OCI-LY1 (cell line): ENCODE measurements at regions not wholly inside any gene's neighbourhood (a gene's known extent, or its start where the extent isn't known, plus 50 kb on each side); places are given as distances from the start of the nearest gene placed in this dataset.

ENCODE experiments used
- H2AFZ ChIP-seq: fragments of 200-600 bp; sonication (generic), shearing (Covaris generic); 2 replicates; pipeline ENCODE4 v1.6.0; 2014; ENCODE audit warnings: antibody characterized with exemption, mild to moderate bottlenecking, low read length
- H3F3A ChIP-seq: fragments of 200-600 bp; sonication (generic), shearing (Covaris generic); 2 replicates; pipeline ENCODE4 v1.6.0; 2014; ENCODE audit warnings: mild to moderate bottlenecking, antibody characterized with exemption, low read length, moderate library complexity; ENCODE audit not compliant: insufficient read depth
- H3K27ac ChIP-seq: fragments of 200-600 bp; sonication (generic); 2 replicates; pipeline ENCODE4 v1.5.1; 2014; ENCODE audit warnings: low read length, mixed run types, mild to moderate bottlenecking, low read depth; ENCODE audit not compliant: poor library complexity, severe bottlenecking
- H3K27me3 ChIP-seq: fragments of 200-600 bp; sonication (generic); 2 replicates; pipeline ENCODE4 v1.6.0; 2014; ENCODE audit warnings: antibody characterized with exemption, mild to moderate bottlenecking, low read length, moderate library complexity; ENCODE audit not compliant: insufficient read depth
- H3K36me3 ChIP-seq: fragments of 200-600 bp; sonication (generic); 2 replicates; pipeline ENCODE4 v1.6.1; 2014; ENCODE audit warnings: mild to moderate bottlenecking, antibody characterized with exemption, low read length, moderate library complexity, mixed read lengths; ENCODE audit not compliant: insufficient read depth
- H3K4me1 ChIP-seq: fragments of 200-600 bp; sonication (generic); 2 replicates; pipeline ENCODE4 v1.5.1; 2014; ENCODE audit warnings: mild to moderate bottlenecking, low read length, moderate library complexity; ENCODE audit not compliant: insufficient read depth, severe bottlenecking
- H3K4me2 ChIP-seq: fragments of 200-600 bp; sonication (generic), shearing (Covaris generic); 2 replicates; pipeline ENCODE4 v1.6.1; 2014; ENCODE audit warnings: low read length
- H3K4me3 ChIP-seq: fragments of 200-600 bp; sonication (generic); 2 replicates; pipeline ENCODE4 v1.5.1; 2014; ENCODE audit warnings: low read length, low read depth, mild to moderate bottlenecking, mixed read lengths; ENCODE audit not compliant: poor library complexity, severe bottlenecking
- H3K79me2 ChIP-seq: fragments of 200-600 bp; shearing (Covaris generic); 2 replicates; pipeline ENCODE4 v1.6.1; 2016; ENCODE audit warnings: mixed run types, low read length, mixed read lengths; ENCODE audit not compliant: insufficient read depth
- H3K9ac ChIP-seq: fragments of 200-600 bp; sonication (generic), shearing (Covaris generic); 2 replicates; pipeline ENCODE4 v1.6.1; 2014; ENCODE audit warnings: mild to moderate bottlenecking, low read length, mixed read lengths
- H3K9me2 ChIP-seq: fragments of 200-600 bp; sonication (generic), shearing (Covaris generic); 2 replicates; pipeline ENCODE4 v1.6.1; 2014; ENCODE audit warnings: low read depth, mild to moderate bottlenecking, low read length, mixed read lengths
- H3K9me3 ChIP-seq: fragments of 200-600 bp; shearing (Covaris generic); 2 replicates; pipeline ENCODE4 v1.6.1; 2014; ENCODE audit warnings: low read length, mixed read lengths
- H4K20me1 ChIP-seq: fragments of 200-600 bp; sonication (generic), shearing (Covaris generic); 2 replicates; pipeline ENCODE4 v1.6.0; 2016; ENCODE audit warnings: mild to moderate bottlenecking, low read length; ENCODE audit not compliant: insufficient read depth
- EZH2 ChIP-seq: fragments of 200-600 bp; sonication (generic), shearing (Covaris generic); IDR thresholded peaks from 2 replicates; pipeline ENCODE4 v1.8.0; 2017; ENCODE audit warnings: borderline replicate concordance, mixed run types, mild to moderate bottlenecking, antibody characterized with exemption, low read length, moderate library complexity, mixed read lengths
- TF ChIP-seq, protein P1 (sequence below): fragments of 200-600 bp; sonication (generic), shearing (Covaris generic); IDR thresholded peaks from 2 replicates; pipeline ENCODE4 v1.5.1; 2017; ENCODE audit warnings: mild to moderate bottlenecking, antibody characterized with exemption, low read length, moderate library complexity, mixed read lengths

DNA sequence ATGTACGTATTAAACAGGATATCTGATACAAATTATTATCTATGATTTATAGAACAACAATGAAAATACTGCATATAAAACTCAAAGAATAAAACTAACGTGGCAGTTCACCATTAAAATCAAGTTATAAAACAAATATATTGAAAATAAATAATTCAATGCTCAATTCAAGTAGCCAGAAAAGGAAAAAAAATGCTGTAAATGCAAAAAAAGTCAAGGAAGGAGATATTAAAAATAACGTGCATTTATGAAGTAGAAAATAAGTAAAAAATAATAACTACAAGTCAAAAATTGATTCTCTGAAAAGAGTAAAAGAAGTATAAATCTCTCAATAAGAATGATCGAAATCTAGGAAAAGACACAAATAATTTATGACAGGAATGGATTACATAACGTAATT lies 460.5 kb upstream of the CD180 start:
- Histone ChIP-seq H3K4me1 (no peaks in the 10 kb centered on the region), H3K9ac (no peak overlapping the region), H3K4me2 (no peak overlapping the region), H4K20me1 (no peaks in the 10 kb centered on the region), H3K9me2 (no peaks in the 10 kb centered on the region), H3K4me3 (no peak overlapping the region), H3K9me3 (no peaks in the 10 kb centered on the region), H3F3A (no peaks in the 10 kb centered on the region), H2AFZ (no peak overlapping the region), H3K36me3 (no peaks in the 10 kb centered on the region), H3K79me2 (no peaks in the 10 kb centered on the region), H3K27ac (no peak overlapping the region), H3K27me3 (no peaks in the 10 kb centered on the region; the same call in 1 of the 2 replicates)
- no peak for TF ChIP-seq EZH2
- TF ChIP-seq, protein P1, sequence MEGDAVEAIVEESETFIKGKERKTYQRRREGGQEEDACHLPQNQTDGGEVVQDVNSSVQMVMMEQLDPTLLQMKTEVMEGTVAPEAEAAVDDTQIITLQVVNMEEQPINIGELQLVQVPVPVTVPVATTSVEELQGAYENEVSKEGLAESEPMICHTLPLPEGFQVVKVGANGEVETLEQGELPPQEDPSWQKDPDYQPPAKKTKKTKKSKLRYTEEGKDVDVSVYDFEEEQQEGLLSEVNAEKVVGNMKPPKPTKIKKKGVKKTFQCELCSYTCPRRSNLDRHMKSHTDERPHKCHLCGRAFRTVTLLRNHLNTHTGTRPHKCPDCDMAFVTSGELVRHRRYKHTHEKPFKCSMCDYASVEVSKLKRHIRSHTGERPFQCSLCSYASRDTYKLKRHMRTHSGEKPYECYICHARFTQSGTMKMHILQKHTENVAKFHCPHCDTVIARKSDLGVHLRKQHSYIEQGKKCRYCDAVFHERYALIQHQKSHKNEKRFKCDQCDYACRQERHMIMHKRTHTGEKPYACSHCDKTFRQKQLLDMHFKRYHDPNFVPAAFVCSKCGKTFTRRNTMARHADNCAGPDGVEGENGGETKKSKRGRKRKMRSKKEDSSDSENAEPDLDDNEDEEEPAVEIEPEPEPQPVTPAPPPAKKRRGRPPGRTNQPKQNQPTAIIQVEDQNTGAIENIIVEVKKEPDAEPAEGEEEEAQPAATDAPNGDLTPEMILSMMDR: no peak

DNA sequence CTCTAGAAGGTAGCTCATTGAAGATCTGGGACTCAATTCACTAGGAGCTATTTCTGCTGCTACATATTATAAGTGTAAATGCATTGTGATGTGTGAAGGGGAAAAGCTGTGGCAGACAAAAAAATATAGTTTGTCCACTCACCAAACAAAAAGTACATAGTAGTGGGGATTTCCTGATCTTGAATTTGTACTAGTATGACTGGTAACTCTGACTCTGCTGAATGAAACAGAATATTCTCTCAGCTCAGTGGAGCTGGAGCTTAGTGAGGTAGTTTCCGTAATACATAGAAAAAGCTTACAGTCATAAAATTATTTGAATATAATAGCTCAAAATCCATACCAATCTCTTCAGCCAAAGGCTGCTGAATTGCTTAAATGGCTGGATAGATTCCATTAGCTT lies 455.6 kb upstream of the CD180 start:
- Histone ChIP-seq H3K9me2 (no peaks in the 10 kb centered on the region), H3K27ac (no peak overlapping the region), H3K9ac (no peak overlapping the region), H3K4me3 (no peak overlapping the region), H3F3A (no peaks in the 10 kb centered on the region), H3K4me1 (no peaks in the 10 kb centered on the region), H4K20me1 (no peaks in the 10 kb centered on the region), H3K27me3 (no peaks in the 10 kb centered on the region), H3K36me3 (no peaks in the 10 kb centered on the region), H2AFZ (no peak overlapping the region), H3K9me3 (no peaks in the 10 kb centered on the region), H3K4me2 (no peak overlapping the region), H3K79me2 (no peaks in the 10 kb centered on the region)
- TF ChIP-seq, protein P1: no peak
- no peak for TF ChIP-seq EZH2

DNA sequence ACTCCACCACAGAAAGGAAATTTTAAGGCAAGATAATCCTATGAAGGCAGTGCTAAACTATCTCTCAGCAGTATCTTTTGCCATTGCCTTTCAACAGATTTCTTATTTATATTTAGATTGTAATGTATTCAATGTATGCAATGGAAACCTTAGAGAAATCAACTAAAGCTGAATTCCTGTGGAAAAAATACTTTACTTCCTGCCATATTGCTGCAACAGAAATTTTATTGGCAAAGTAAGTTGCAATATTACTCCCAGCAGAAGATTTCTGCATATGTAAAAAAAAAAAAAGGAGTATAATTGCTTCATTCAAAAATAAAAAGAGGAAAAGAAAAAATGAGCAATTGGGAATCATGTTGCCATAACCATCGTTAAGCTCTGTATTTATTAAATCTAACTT lies 454.6 kb upstream of the CD180 start:
- Histone ChIP-seq H3K9me3 (no peaks in the 10 kb centered on the region), H3K4me2 (no peak overlapping the region), H3K4me3 (no peak overlapping the region), H3K9me2 (no peaks in the 10 kb centered on the region), H4K20me1 (no peaks in the 10 kb centered on the region), H3K36me3 (no peaks in the 10 kb centered on the region), H3K27me3 (no peaks in the 10 kb centered on the region), H3K9ac (no peak overlapping the region), H3K27ac (no peak overlapping the region), H3F3A (no peaks in the 10 kb centered on the region), H3K79me2 (no peaks in the 10 kb centered on the region), H3K4me1 (no peaks in the 10 kb centered on the region), H2AFZ (no peak overlapping the region)
- no peak for TF ChIP-seq EZH2
- TF ChIP-seq, protein P1: no peak
